ENCODE measurements at regions not wholly inside any gene's neighbourhood (a gene's known extent, or its start where the extent isn't known, plus 50 kb on each side); places are given as distances from the start of the nearest gene placed in this dataset.

GRCh38 chr1:189908113-189908512, 569.6 kb downstream of the BRINP3 start:
- H3K27ac Mint-ChIP-seq (ENCODE audit: unreplicated experiment): no peak overlapping the region
- no peaks in the 10 kb centered on the region for H3K4me1 Mint-ChIP-seq (ENCODE audit: low read depth)
- H3K27me3 Mint-ChIP-seq (ENCODE audit: low read depth): no peaks in the 10 kb centered on the region
- no peak overlapping the region for H3K4me3 Mint-ChIP-seq (ENCODE audit: unreplicated experiment)
- DNase-seq (ENCODE audit: low spot score): no peak
- H3K9me3 Mint-ChIP-seq (ENCODE audit: low read depth): peaks cover 8% of the 10 kb centered on the region
- TF ChIP-seq CTCF (IDR thresholded peaks at IDR 0.05): no peak
- no peaks in the 10 kb centered on the region for H3K36me3 Mint-ChIP-seq (ENCODE audit: low read depth)

GRCh38 chr1:189921613-189922012, 556.1 kb downstream of the BRINP3 start:
- no peaks in the 10 kb centered on the region for H3K4me1 Mint-ChIP-seq (ENCODE audit: low read depth)
- DNase-seq (ENCODE audit: low spot score): no peak
- H3K4me3 Mint-ChIP-seq (ENCODE audit: unreplicated experiment): no peak overlapping the region
- H3K9me3 Mint-ChIP-seq (ENCODE audit: low read depth): peaks cover 32% of the 10 kb centered on the region
- H3K27ac Mint-ChIP-seq (ENCODE audit: unreplicated experiment): no peak overlapping the region
- peaks cover 3% of the 10 kb centered on the region for H3K36me3 Mint-ChIP-seq (ENCODE audit: low read depth)
- TF ChIP-seq CTCF (IDR thresholded peaks at IDR 0.05): no peak
- H3K27me3 Mint-ChIP-seq (ENCODE audit: low read depth): no peaks in the 10 kb centered on the region

GRCh38 chr1:189927641-189928040, 550.0 kb downstream of the BRINP3 start:
- no peak for DNase-seq (ENCODE audit: low spot score)
- Mint-ChIP-seq H3K27ac (ENCODE audit: unreplicated experiment) (no peak overlapping the region), H3K36me3 (ENCODE audit: low read depth) (peaks cover 3% of the 10 kb centered on the region), H3K4me3 (ENCODE audit: unreplicated experiment) (no peak overlapping the region), H3K4me1 (ENCODE audit: low read depth) (no peaks in the 10 kb centered on the region), H3K27me3 (ENCODE audit: low read depth) (no peaks in the 10 kb centered on the region), H3K9me3 (ENCODE audit: low read depth) (peaks cover 37% of the 10 kb centered on the region)
- TF ChIP-seq CTCF (IDR thresholded peaks at IDR 0.05): no peak

- peaks cover 34% of the 10 kb centered on the region for H3K9me3 Mint-ChIP-seq (ENCODE audit: low read depth)
- H3K27me3 Mint-ChIP-seq (ENCODE audit: low read depth): no peaks in the 10 kb centered on the region
- no peak for TF ChIP-seq CTCF (IDR thresholded peaks at IDR 0.05)
- H3K4me3 Mint-ChIP-seq (ENCODE audit: unreplicated experiment): no peak overlapping the region
- H3K27ac Mint-ChIP-seq (ENCODE audit: unreplicated experiment): no peak overlapping the region
- no peaks in the 10 kb centered on the region for H3K4me1 Mint-ChIP-seq (ENCODE audit: low read depth)
- no peak for DNase-seq (ENCODE audit: low spot score)
- peaks cover 3% of the 10 kb centered on the region for H3K36me3 Mint-ChIP-seq (ENCODE audit: low read depth)
Measured at GRCh38 chr1:189929501-189930099, 548.1 kb downstream of the BRINP3 start.

- Mint-ChIP-seq H3K36me3 (ENCODE audit: low read depth) (no peaks in the 10 kb centered on the region), H3K27ac (ENCODE audit: unreplicated experiment) (no peak overlapping the region), H3K4me3 (ENCODE audit: unreplicated experiment) (no peak overlapping the region), H3K27me3 (ENCODE audit: low read depth) (no peaks in the 10 kb centered on the region), H3K4me1 (ENCODE audit: low read depth) (no peaks in the 10 kb centered on the region), H3K9me3 (ENCODE audit: low read depth) (peaks cover 14% of the 10 kb centered on the region)
- TF ChIP-seq CTCF (IDR thresholded peaks at IDR 0.05): no peak
- no peak for DNase-seq (ENCODE audit: low spot score)
Measured at GRCh38 chr1:189936861-189937260, 540.8 kb downstream of the BRINP3 start.

All from chondrocyte (in vitro differentiated cells).